ENCODE measurements at regions not wholly inside any gene's neighbourhood (a gene's known extent, or its start where the extent isn't known, plus 50 kb on each side); places are given as distances from the start of the nearest gene placed in this dataset.
"Not testable (repeated sequence)": the region's sequence is repeated elsewhere in the genome, so short reads cannot be mapped to it uniquely, and the experiment has no call there.

GRCh38 chr20:54848984-54849538, 373.7 kb downstream of the DOK5 start:
- no peak for DNase-seq (ENCODE audit: low spot score)

GRCh38 chr20:54848262-54848661, 372.9 kb downstream of the DOK5 start:
- DNase-seq (ENCODE audit: low spot score): no peak

GRCh38 chr20:54846948-54847347, 371.6 kb downstream of the DOK5 start:
- DNase-seq (ENCODE audit: low spot score): no peak

- no peak for DNase-seq (ENCODE audit: low spot score)
Measured at GRCh38 chr20:54844346-54844745, 369.0 kb downstream of the DOK5 start.

GRCh38 chr20:54843865-54844264, 368.5 kb downstream of the DOK5 start:
- no peak for DNase-seq (ENCODE audit: low spot score)

- DNase-seq (ENCODE audit: low spot score): no peak
Measured at GRCh38 chr20:54843431-54843830, 368.0 kb downstream of the DOK5 start.

GRCh38 chr20:54839224-54839623, 363.8 kb downstream of the DOK5 start:
- no peak for DNase-seq (ENCODE audit: low spot score)

GRCh38 chr20:54837226-54837625, 361.8 kb downstream of the DOK5 start:
- DNase-seq (ENCODE audit: low spot score): no peak

- no peak for DNase-seq (ENCODE audit: low spot score)
Measured at GRCh38 chr20:54822386-54822785, 347.0 kb downstream of the DOK5 start.

- DNase-seq (ENCODE audit: low spot score): no peak
Measured at GRCh38 chr20:54820392-54820791, 345.0 kb downstream of the DOK5 start.

- DNase-seq (ENCODE audit: low spot score): no peak
Measured at GRCh38 chr20:54806462-54806861, 331.1 kb downstream of the DOK5 start.

GRCh38 chr20:54794874-54795273, 319.5 kb downstream of the DOK5 start:
- DNase-seq (ENCODE audit: low spot score): no peak

- no peak for DNase-seq (ENCODE audit: low spot score)
Measured at GRCh38 chr20:54794110-54794509, 318.7 kb downstream of the DOK5 start.

GRCh38 chr20:54793291-54793992, 318.0 kb downstream of the DOK5 start:
- DNase-seq (ENCODE audit: low spot score): no peak

GRCh38 chr20:54792688-54793087, 317.3 kb downstream of the DOK5 start:
- no peak for DNase-seq (ENCODE audit: low spot score)

GRCh38 chr20:54788260-54788659, 312.9 kb downstream of the DOK5 start:
- DNase-seq (ENCODE audit: low spot score): not testable (repeated sequence)

- not testable (repeated sequence) for DNase-seq (ENCODE audit: low spot score)
Measured at GRCh38 chr20:54782758-54783157, 307.4 kb downstream of the DOK5 start.

- no peak for DNase-seq (ENCODE audit: low spot score)
Measured at GRCh38 chr20:54774426-54774825, 299.0 kb downstream of the DOK5 start.

- DNase-seq (ENCODE audit: low spot score): no peak
Measured at GRCh38 chr20:54773643-54774000, 298.2 kb downstream of the DOK5 start.

- no peak for DNase-seq (ENCODE audit: low spot score)
Measured at GRCh38 chr20:54772893-54773642, 297.7 kb downstream of the DOK5 start.

GRCh38 chr20:54766483-54766882, 291.1 kb downstream of the DOK5 start:
- DNase-seq (ENCODE audit: low spot score): no peak

- no peak for DNase-seq (ENCODE audit: low spot score)
Measured at GRCh38 chr20:54763366-54763765, 288.0 kb downstream of the DOK5 start.

GRCh38 chr20:54759589-54759988, 284.2 kb downstream of the DOK5 start:
- no peak for DNase-seq (ENCODE audit: low spot score)

Data from globus pallidus (tissue), 1 donor.